ENCODE measurements at regions not wholly inside any gene's neighbourhood (a gene's known extent, or its start where the extent isn't known, plus 50 kb on each side); places are given as distances from the start of the nearest gene placed in this dataset.

GRCh38 chr12:131636940-131637750 is 73.7 kb upstream of the SFSWAP start:
- H3K27me3 ChIP-seq (ENCODE audit: control insufficient read depth in 3 of 3, insufficient read depth in 3 of 3, low read length in 2 of 3), result peaks cover 0 to 5% (median 0%) of the 10 kb centered on the region in 3 donors
- H3K9me3 ChIP-seq (ENCODE audit: control insufficient read depth in 4 of 4, insufficient read depth in 3 of 4, low read length in 3 of 4), result no peaks in the 10 kb centered on the region
- no peak for DNase-seq
- H3K9ac ChIP-seq (ENCODE audit: insufficient read depth in 1 of 2, low read length in 2 of 2), result no peak overlapping the region
- ATAC-seq (ENCODE audit: insufficient read depth, low FRiP score), result no peak
- no peaks in the 10 kb centered on the region for H3K4me1 ChIP-seq (ENCODE audit: control insufficient read depth in 5 of 5, insufficient read depth in 5 of 5, low read length in 5 of 5)
- H3K36me3 ChIP-seq (ENCODE audit: control insufficient read depth in 4 of 4, insufficient read depth in 4 of 4, low read length in 4 of 4), result no peaks in the 10 kb centered on the region
- WGBS, 2 donors, result 70 to 83% methylated on average over 18 of the region's 18 CpGs
- no peak overlapping the region for H3K27ac ChIP-seq (ENCODE audit: low read depth in 1 of 2, low read length in 1 of 2)
- no peak overlapping the region for H3K4me3 ChIP-seq
- no peak for TF ChIP-seq CTCF (IDR thresholded peaks at IDR 0.05; ENCODE audit: control extremely low read depth, extremely low read depth)

GRCh38 chr12:131637986-131638385 is 72.9 kb upstream of the SFSWAP start:
- H3K9ac ChIP-seq (ENCODE audit: insufficient read depth in 1 of 2, low read length in 2 of 2), result no peak overlapping the region
- H3K4me1 ChIP-seq (ENCODE audit: control insufficient read depth in 5 of 5, insufficient read depth in 5 of 5, low read length in 5 of 5), result no peaks in the 10 kb centered on the region
- no peaks in the 10 kb centered on the region for H3K36me3 ChIP-seq (ENCODE audit: control insufficient read depth in 4 of 4, insufficient read depth in 4 of 4, low read length in 4 of 4)
- H3K27me3 ChIP-seq (ENCODE audit: control insufficient read depth in 3 of 3, insufficient read depth in 3 of 3, low read length in 2 of 3), result peaks cover 0 to 5% (median 0%) of the 10 kb centered on the region in 3 donors
- H3K9me3 ChIP-seq (ENCODE audit: control insufficient read depth in 4 of 4, insufficient read depth in 3 of 4, low read length in 3 of 4), result no peaks in the 10 kb centered on the region
- no peak overlapping the region for H3K4me3 ChIP-seq
- no peak overlapping the region for H3K27ac ChIP-seq (ENCODE audit: low read depth in 1 of 2, low read length in 1 of 2)
- WGBS, 2 donors, result 69 to 82% methylated on average over 3 of the region's 3 CpGs
- no peak for TF ChIP-seq CTCF (IDR thresholded peaks at IDR 0.05; ENCODE audit: control extremely low read depth, extremely low read depth)
- ATAC-seq (ENCODE audit: insufficient read depth, low FRiP score) (no peak), DNase-seq (no peak)

- peaks cover 0 to 5% (median 4%) of the 10 kb centered on the region in 3 donors for H3K27me3 ChIP-seq (ENCODE audit: control insufficient read depth in 3 of 3, insufficient read depth in 3 of 3, low read length in 2 of 3)
- H3K9me3 ChIP-seq (ENCODE audit: control insufficient read depth in 4 of 4, insufficient read depth in 3 of 4, low read length in 3 of 4), result no peaks in the 10 kb centered on the region
- H3K4me3 ChIP-seq, result no peak overlapping the region
- H3K36me3 ChIP-seq (ENCODE audit: control insufficient read depth in 4 of 4, insufficient read depth in 4 of 4, low read length in 4 of 4), result no peaks in the 10 kb centered on the region
- DNase-seq (no peak), ATAC-seq (ENCODE audit: insufficient read depth, low FRiP score) (no peak)
- WGBS, 2 donors, result 59 to 71% methylated on average over 12 of the region's 12 CpGs
- no peak overlapping the region for H3K9ac ChIP-seq (ENCODE audit: insufficient read depth in 1 of 2, low read length in 2 of 2)
- no peak overlapping the region for H3K27ac ChIP-seq (ENCODE audit: low read depth in 1 of 2, low read length in 1 of 2)
- TF ChIP-seq CTCF (IDR thresholded peaks at IDR 0.05; ENCODE audit: control extremely low read depth, extremely low read depth), result no peak
- H3K4me1 ChIP-seq (ENCODE audit: control insufficient read depth in 5 of 5, insufficient read depth in 5 of 5, low read length in 5 of 5), result no peaks in the 10 kb centered on the region
These were observed 71.5 kb upstream of the SFSWAP start for GRCh38 chr12:131639270-131639940.
